ENCODE measurements at regions not wholly inside any gene's neighbourhood (a gene's known extent, or its start where the extent isn't known, plus 50 kb on each side); places are given as distances from the start of the nearest gene placed in this dataset.
"Not testable (repeated sequence)": the region's sequence is repeated elsewhere in the genome, so short reads cannot be mapped to it uniquely, and the experiment has no call there.

DNA sequence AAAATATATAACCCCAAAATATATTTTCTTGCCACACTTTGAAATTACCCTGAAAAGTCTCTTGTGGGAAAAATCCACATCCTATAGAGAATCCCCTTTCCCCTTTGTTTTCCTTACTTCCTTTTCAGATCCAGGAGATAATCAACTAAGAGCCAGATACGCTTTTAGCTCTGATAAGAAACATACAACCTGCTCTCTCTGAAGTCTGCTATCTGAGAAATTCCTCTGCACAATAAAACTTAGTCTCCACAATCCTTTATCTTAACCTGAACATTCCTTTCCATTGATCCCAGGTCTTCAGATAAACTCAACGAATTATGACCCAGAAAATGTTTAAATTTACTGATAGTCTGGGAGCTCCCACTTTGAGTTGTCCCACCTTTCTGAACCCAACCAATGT is 233.4 kb upstream of the SETMAR start:
- Histone ChIP-seq H3K4me2 (ENCODE audit: insufficient read depth, low read length) (no peak overlapping the region), H3K4me3 (ENCODE audit: insufficient read depth, low read length) (no peak overlapping the region), H3K9me3 (ENCODE audit: low read depth, low read length) (no peaks in the 10 kb centered on the region), H4K20me1 (ENCODE audit: insufficient read depth, low read length) (no peaks in the 10 kb centered on the region), H3K36me3 (ENCODE audit: insufficient read depth, low read length) (no peaks in the 10 kb centered on the region), H3K79me2 (ENCODE audit: insufficient read depth, low read length) (no peaks in the 10 kb centered on the region), H3K4me1 (ENCODE audit: insufficient read depth, low read length) (no peaks in the 10 kb centered on the region), H2AFZ (ENCODE audit: low read length) (no peak overlapping the region), H3K27me3 (ENCODE audit: insufficient read depth, low read length) (no peaks in the 10 kb centered on the region), H3K27ac (ENCODE audit: low read depth, low read length) (no peak overlapping the region)
- TF ChIP-seq CTCF (IDR thresholded peaks at IDR 0.05; ENCODE audit: extremely low read depth, low read depth, low read length), result no peak
- no peak for DNase-seq (ENCODE audit: insufficient read length, low spot score, missing footprints)

DNA sequence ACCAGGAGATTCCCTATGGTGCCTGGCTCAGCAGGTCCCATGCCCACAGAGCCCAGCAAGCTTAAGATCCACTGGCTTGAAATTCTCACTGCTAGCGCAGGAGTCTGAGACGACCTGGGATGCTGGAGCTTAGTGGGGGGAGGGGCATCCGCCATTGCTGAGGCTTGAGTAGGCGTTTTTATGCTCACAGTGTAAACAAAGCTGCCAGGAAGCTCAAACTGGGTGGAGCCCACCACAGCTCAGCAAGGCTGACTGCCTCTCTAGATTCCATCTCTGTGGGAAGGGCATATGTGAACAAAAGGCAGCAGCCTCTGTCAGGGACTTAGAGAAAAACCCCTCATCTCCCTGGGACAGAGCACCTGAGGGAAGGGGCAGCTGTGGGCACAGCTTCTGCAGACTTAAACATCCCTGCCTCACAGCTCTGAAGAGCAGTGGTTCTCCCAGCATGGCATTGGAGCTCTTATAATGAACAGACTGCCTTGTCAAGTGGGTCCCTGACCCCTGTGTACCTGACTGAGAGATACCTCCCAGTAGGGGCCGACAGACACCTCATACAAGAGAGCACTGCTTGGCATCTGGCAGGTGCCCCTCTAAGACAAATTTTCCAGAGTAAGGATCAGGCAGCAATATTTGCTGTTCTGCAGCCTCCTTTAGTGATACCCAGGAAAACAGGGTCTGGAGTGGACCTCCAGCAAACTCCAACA is 231.5 kb upstream of the SETMAR start:
- no peak overlapping the region for H3K4me3 ChIP-seq (ENCODE audit: insufficient read depth, low read length)
- H3K9me3 ChIP-seq (ENCODE audit: low read depth, low read length), result no peaks in the 10 kb centered on the region
- no peaks in the 10 kb centered on the region for H3K36me3 ChIP-seq (ENCODE audit: insufficient read depth, low read length)
- H3K27ac ChIP-seq (ENCODE audit: low read depth, low read length), result no peak overlapping the region
- H4K20me1 ChIP-seq (ENCODE audit: insufficient read depth, low read length), result no peaks in the 10 kb centered on the region
- no peaks in the 10 kb centered on the region for H3K4me1 ChIP-seq (ENCODE audit: insufficient read depth, low read length)
- no peak overlapping the region for H2AFZ ChIP-seq (ENCODE audit: low read length)
- H3K79me2 ChIP-seq (ENCODE audit: insufficient read depth, low read length), result no peaks in the 10 kb centered on the region
- H3K27me3 ChIP-seq (ENCODE audit: insufficient read depth, low read length), result no peaks in the 10 kb centered on the region
- no peak for DNase-seq (ENCODE audit: insufficient read length, low spot score, missing footprints)
- no peak overlapping the region for H3K4me2 ChIP-seq (ENCODE audit: insufficient read depth, low read length)
- no peak for TF ChIP-seq CTCF (IDR thresholded peaks at IDR 0.05; ENCODE audit: extremely low read depth, low read depth, low read length)

DNA sequence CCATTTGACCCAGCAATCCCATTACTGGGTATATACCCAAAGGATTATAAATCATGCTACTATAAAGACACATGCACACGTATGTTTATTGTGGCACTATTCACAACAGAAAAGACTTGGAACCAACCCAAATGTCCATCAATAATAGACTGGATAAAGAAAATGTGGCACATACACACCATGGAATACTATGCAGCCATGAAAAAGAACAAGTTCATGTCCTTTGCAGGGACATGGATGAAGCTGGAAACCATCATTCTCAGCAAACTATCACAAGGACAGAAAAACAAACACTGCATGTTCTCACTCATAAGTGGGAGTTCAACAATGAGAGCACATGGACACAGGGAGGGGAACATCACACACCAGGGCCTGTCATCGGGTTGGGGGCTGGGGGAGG is 225.9 kb upstream of the SETMAR start:
- not testable (repeated sequence) for H3K27me3 ChIP-seq (ENCODE audit: insufficient read depth, low read length); H3K4me1 ChIP-seq (ENCODE audit: insufficient read depth, low read length); H3K4me3 ChIP-seq (ENCODE audit: insufficient read depth, low read length); H3K27ac ChIP-seq (ENCODE audit: low read depth, low read length); H4K20me1 ChIP-seq (ENCODE audit: insufficient read depth, low read length); H3K36me3 ChIP-seq (ENCODE audit: insufficient read depth, low read length); H2AFZ ChIP-seq (ENCODE audit: low read length); H3K79me2 ChIP-seq (ENCODE audit: insufficient read depth, low read length); H3K9me3 ChIP-seq (ENCODE audit: low read depth, low read length); DNase-seq (ENCODE audit: insufficient read length, low spot score, missing footprints); H3K4me2 ChIP-seq (ENCODE audit: insufficient read depth, low read length)

- Histone ChIP-seq H3K36me3 (ENCODE audit: insufficient read depth, low read length) (no peaks in the 10 kb centered on the region), H3K9me3 (ENCODE audit: low read depth, low read length) (no peaks in the 10 kb centered on the region), H3K4me3 (ENCODE audit: insufficient read depth, low read length) (no peak overlapping the region), H3K27me3 (ENCODE audit: insufficient read depth, low read length) (no peaks in the 10 kb centered on the region), H2AFZ (ENCODE audit: low read length) (no peak overlapping the region), H3K4me1 (ENCODE audit: insufficient read depth, low read length) (no peaks in the 10 kb centered on the region), H4K20me1 (ENCODE audit: insufficient read depth, low read length) (no peaks in the 10 kb centered on the region), H3K79me2 (ENCODE audit: insufficient read depth, low read length) (no peaks in the 10 kb centered on the region), H3K4me2 (ENCODE audit: insufficient read depth, low read length) (no peak overlapping the region), H3K27ac (ENCODE audit: low read depth, low read length) (no peak overlapping the region)
- no peak for DNase-seq (ENCODE audit: insufficient read length, low spot score, missing footprints)
- TF ChIP-seq CTCF (IDR thresholded peaks at IDR 0.05; ENCODE audit: extremely low read depth, low read depth, low read length), result no peak
Observed at GRCh38 chr3:4077950-4078349, 225.2 kb upstream of the SETMAR start.
